IPS DF 6.9 (cell line): ENCODE measurements at regions not wholly inside any gene's neighbourhood (a gene's known extent, or its start where the extent isn't known, plus 50 kb on each side); places are given as distances from the start of the nearest gene placed in this dataset.
"Not testable (repeated sequence)": the region's sequence is repeated elsewhere in the genome, so short reads cannot be mapped to it uniquely, and the experiment has no call there.

Source experiments
- DNase-seq: peaks from one replicate; pipeline ENCODE4 v3.0.0-alpha.2; 2013; ENCODE audit warnings: low read depth, low spot score
- H3K27ac ChIP-seq: one replicate; pipeline ENCODE4 v1.5.1; 2013; ENCODE audit warnings: low read length, control low read depth
- H3K27me3 ChIP-seq: 2 replicates; pipeline ENCODE4 v1.6.1; 2013; ENCODE audit warnings: mild to moderate bottlenecking, low read length; ENCODE audit not compliant: control insufficient read depth, insufficient read depth
- H3K36me3 ChIP-seq: 2 replicates; pipeline ENCODE4 v1.6.1; 2013; ENCODE audit warnings: low read length; ENCODE audit not compliant: control insufficient read depth, insufficient read depth
- H3K4me1 ChIP-seq: 2 replicates; pipeline ENCODE4 v1.6.1; 2013; ENCODE audit warnings: low read length; ENCODE audit not compliant: control insufficient read depth, insufficient read depth
- H3K4me3 ChIP-seq: 2 replicates; pipeline ENCODE4 v1.5.1; 2013; ENCODE audit warnings: mild to moderate bottlenecking, low read length
- H3K9me3 ChIP-seq: 2 replicates; pipeline ENCODE4 v1.6.1; 2013; ENCODE audit warnings: low read length, inconsistent platforms; ENCODE audit not compliant: control insufficient read depth, insufficient read depth
- WGBS: extraction: QIAGEN DNeasy Blood & Tissue Kit; methylation state at CpG from one replicate; pipeline ENCODE4 v1.1.7; 2013; ENCODE audit warnings: mixed read lengths, missing lambda C conversion rate; ENCODE audit not compliant: insufficient read length, insufficient coverage; 5-methylcytosine and 5-hydroxymethylcytosine counted together

DNA sequence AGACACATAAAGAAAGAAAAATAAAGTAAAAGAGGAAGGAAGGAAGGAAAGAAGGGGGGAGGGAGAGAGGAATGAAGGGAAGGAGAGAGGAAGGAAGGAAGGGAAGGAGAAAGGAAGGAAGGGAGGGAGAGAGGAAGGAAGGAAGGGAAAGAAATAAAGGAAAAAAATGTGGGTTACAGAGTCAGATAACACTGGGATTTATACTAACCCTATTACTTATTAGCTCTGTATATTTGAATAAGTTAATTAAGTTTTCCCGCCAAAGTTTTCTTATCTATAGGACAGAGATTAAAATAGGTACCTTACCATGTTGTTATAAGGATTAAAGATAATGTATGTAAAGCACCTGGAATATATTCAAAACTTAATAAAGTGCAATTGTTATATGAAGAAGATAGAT is 439.3 kb upstream of the KCNMB2 start:
- no peaks in the 10 kb centered on the region for H3K9me3 ChIP-seq
- no peak for DNase-seq
- no peaks in the 10 kb centered on the region for H3K27me3 ChIP-seq
- no peak overlapping the region for H3K4me3 ChIP-seq
- no CpG with 5 or more reads among the region's 1 CpG for WGBS
- no peaks in the 10 kb centered on the region for H3K4me1 ChIP-seq
- H3K36me3 ChIP-seq: no peaks in the 10 kb centered on the region
- no peak overlapping the region for H3K27ac ChIP-seq

DNA sequence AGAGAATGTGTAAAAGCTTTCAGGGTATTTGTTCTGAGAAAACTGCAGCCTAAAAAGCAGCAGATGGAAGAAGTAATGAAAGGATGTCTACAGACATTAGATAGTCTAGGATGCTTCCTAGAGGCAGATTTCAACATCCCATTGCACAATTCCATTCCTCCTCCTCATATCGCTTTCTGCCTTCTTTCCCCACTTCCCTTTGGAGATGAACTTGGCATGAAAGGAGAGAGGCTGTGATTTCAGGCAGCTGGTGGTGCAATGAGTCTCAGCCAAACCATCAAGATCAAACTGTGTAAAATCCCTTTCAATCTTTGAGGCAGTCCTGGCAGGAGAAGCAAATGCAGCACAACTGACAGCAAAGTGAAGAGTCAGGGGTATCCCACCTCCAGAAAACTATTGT is 438.7 kb upstream of the KCNMB2 start:
- no peak overlapping the region for H3K27ac ChIP-seq
- no peak overlapping the region for H3K4me3 ChIP-seq
- H3K27me3 ChIP-seq: no peaks in the 10 kb centered on the region
- H3K9me3 ChIP-seq: no peaks in the 10 kb centered on the region
- DNase-seq: no peak
- H3K4me1 ChIP-seq: no peaks in the 10 kb centered on the region
- no peaks in the 10 kb centered on the region for H3K36me3 ChIP-seq
- WGBS: no CpG with 5 or more reads among the region's 1 CpG

DNA sequence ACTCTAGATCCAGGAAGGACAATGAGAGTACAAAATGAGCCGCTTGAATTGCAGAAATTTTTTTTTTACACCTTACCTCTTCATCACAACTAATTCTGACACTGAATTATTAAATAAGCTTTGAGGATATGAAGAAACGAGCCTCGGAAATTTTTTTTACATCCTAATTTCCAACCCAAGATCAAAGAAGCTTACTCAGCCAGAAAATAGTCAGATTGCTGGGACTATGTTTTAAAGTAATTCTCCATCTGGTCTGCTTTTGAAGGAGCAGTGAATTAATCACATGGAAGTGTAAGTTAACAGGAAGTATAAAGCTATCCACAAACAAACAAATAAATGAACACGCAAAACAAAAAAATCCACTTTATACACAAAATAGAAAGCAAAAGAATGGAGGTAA is 437.0 kb upstream of the KCNMB2 start:
- no CpG with 5 or more reads among the region's 4 CpGs for WGBS
- H3K36me3 ChIP-seq: no peaks in the 10 kb centered on the region

DNA sequence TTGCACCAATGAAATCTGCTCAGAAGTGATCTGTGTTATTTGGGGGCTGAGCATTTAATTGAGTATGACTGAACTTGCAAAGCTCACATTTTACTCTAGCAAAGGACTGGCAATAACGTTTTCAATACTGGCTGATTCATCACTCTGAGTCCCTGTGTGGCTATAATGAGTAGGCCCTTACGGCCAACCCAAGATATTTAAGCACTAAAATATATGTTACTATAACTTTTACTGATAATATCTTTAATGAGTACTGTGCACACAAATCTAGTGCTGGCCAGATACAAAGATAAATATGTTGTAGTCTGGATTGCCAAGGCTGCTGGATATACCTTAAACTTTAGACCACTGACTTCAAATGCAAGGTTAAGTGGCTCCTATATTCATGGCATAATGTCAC is 436.4 kb upstream of the KCNMB2 start:
- Histone ChIP-seq H3K27me3 (no peaks in the 10 kb centered on the region), H3K4me3 (no peak overlapping the region), H3K36me3 (no peaks in the 10 kb centered on the region), H3K4me1 (no peaks in the 10 kb centered on the region), H3K27ac (no peak overlapping the region), H3K9me3 (no peaks in the 10 kb centered on the region)
- WGBS: no CpG with 5 or more reads among the region's 2 CpGs
- no peak for DNase-seq

More for the DNA sequence above, 437.0 kb upstream of the KCNMB2 start:
- Histone ChIP-seq H3K4me3 (no peak overlapping the region), H3K4me1 (no peaks in the 10 kb centered on the region), H3K27me3 (no peaks in the 10 kb centered on the region), H3K27ac (no peak overlapping the region), H3K9me3 (no peaks in the 10 kb centered on the region)
- no peak for DNase-seq

DNA sequence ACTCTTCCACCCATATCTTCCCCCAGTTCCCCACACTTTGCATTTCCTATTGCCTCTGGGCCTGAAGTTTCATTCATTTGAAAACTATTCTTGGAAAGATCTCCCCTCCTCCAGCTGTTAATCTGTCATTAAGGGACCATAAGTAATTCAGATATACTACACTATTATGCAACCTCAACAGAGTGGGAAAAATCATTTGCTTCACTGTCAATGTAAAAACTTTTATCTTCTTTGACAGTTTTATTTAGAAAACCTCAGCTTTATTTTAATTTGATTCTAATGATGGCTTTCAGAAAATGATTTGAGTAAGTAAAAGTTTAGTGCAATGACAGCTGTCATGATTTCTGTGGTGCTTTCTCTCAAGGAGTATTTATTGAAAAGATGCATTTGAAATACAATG is 435.3 kb upstream of the KCNMB2 start:
- H3K27me3 ChIP-seq: no peaks in the 10 kb centered on the region
- H3K4me1 ChIP-seq: no peaks in the 10 kb centered on the region
- no peak overlapping the region for H3K27ac ChIP-seq

DNA sequence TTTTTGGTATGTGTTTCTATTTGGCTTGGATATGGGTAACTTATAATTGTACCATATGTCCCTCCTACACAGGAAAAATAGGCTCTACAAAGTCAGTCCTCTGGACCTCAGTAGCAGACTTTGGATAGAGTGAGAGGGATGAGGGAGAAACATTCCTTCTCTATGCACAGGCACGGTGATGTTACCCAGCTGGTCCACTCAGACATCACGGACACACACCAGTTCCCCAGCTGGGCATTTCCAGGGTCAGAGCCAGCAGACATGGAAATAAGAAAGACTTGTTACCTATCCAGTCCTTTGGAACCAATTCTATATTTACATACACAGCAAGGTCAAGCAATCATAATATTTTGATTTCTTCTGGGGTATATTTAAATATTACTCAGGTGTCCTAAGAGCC is 433.1 kb upstream of the KCNMB2 start:
- Histone ChIP-seq H3K36me3 (no peaks in the 10 kb centered on the region), H3K4me3 (no peak overlapping the region), H3K9me3 (no peaks in the 10 kb centered on the region), H3K27me3 (no peaks in the 10 kb centered on the region), H3K4me1 (no peaks in the 10 kb centered on the region; the same call in 1 of the 2 replicates), H3K27ac (no peak overlapping the region)
- no peak for DNase-seq
- no CpG with 5 or more reads among the region's 2 CpGs for WGBS

More for the DNA sequence above, 435.3 kb upstream of the KCNMB2 start:
- DNase-seq: no peak
- Histone ChIP-seq H3K9me3 (no peaks in the 10 kb centered on the region), H3K4me3 (no peak overlapping the region), H3K36me3 (no peaks in the 10 kb centered on the region)

DNA sequence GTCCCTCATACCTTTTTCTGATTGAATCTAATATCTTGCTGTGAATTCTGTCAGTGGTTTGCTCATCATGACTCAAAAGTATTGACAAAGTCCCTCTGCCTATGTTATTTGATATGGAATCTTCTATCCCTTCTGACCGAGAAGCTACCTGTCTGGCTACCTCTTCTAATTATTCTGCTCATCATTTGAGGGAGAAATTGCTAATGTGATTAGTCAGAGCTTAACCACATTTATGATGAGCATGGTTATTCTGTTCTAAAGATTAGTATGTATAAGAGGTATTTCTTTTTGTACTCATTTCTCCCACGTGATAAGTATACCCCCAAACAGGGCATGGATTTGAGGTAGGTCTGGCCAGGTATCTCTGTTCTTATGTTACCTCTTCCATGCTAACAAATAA is 428.4 kb upstream of the KCNMB2 start:
- H3K27ac ChIP-seq: no peak overlapping the region
- no peaks in the 10 kb centered on the region for H3K27me3 ChIP-seq
- no peaks in the 10 kb centered on the region for H3K36me3 ChIP-seq
- H3K4me3 ChIP-seq: no peak overlapping the region
- DNase-seq: no peak
- H3K4me1 ChIP-seq: no peaks in the 10 kb centered on the region; the same call in 1 of the 2 replicates
- no peaks in the 10 kb centered on the region for H3K9me3 ChIP-seq
- no CpG with 5 or more reads among the region's 2 CpGs for WGBS

DNA sequence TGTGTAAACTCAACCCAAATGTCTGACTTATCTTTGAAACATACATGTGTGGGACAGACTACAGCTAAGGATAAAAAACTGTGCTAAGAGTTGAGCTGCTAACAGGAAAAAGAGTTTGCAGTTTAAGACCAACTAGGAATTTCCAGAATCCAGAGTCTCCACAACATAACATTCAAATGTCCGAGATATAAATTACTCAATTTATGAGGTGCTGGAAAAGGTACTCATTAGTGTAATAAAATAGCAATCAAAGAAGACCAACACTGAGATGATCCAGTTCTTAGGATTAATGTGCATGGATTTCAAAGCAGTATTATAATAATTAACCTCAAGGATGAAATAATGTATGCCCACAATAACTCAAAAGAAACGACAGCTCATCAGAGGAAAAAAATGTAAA is 426.5 kb upstream of the KCNMB2 start:
- Histone ChIP-seq H3K36me3 (no peaks in the 10 kb centered on the region), H3K9me3 (no peaks in the 10 kb centered on the region), H3K27me3 (no peaks in the 10 kb centered on the region), H3K27ac (no peak overlapping the region), H3K4me3 (no peak overlapping the region), H3K4me1 (no peaks in the 10 kb centered on the region; the same call in 1 of the 2 replicates)
- no peak for DNase-seq
- no CpG with 5 or more reads among the region's 2 CpGs for WGBS

DNA sequence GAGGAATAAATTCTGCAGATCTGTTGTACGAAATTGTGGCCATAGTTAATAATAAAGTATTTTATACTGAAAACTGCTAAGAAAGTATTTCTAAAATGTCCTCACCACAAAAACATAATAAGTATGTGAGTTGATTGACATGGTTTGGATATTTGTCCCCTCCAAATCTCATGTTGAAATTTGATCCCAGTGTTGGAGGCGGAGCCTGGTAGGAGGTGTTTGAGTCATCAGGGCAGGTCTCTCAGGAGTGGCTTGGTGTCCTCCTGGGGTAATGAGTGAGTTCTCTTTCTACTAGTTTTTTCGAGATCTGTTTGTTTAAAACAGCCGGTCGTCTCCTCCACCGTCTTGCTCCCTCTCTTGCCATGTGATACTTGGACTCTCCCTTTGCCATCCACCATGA is 424.1 kb upstream of the KCNMB2 start:
- WGBS: no CpG with 5 or more reads among the region's 6 CpGs
- Histone ChIP-seq H3K27me3 (no peaks in the 10 kb centered on the region), H3K4me1 (no peaks in the 10 kb centered on the region), H3K27ac (no peak overlapping the region), H3K4me3 (no peak overlapping the region), H3K36me3 (no peaks in the 10 kb centered on the region), H3K9me3 (no peaks in the 10 kb centered on the region)
- DNase-seq: no peak

DNA sequence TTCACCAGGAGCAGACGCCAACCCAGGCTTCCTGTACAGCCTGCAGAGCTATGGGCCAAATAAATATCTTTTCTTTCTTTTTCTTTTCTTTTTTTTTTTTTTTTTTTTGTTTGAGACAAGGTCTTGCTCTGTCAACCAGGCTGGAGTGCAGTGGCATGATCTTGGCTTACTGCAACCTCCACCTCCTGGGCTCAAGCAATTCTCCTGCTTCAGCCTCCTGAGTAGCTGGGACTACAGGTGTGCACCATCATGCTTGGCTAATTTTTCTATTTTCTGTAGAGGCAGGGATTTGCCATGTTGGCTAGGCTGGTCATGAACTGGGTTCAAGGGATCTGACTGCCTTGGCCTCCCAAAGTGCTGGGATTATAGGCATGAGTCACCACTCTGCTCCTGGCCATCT is 423.7 kb upstream of the KCNMB2 start:
- H3K4me3 ChIP-seq, H3K27ac ChIP-seq, H3K9me3 ChIP-seq, H3K36me3 ChIP-seq, H3K27me3 ChIP-seq, H3K4me1 ChIP-seq, DNase-seq: not testable (repeated sequence)
- no CpG with 5 or more reads among the region's 1 CpG for WGBS

DNA sequence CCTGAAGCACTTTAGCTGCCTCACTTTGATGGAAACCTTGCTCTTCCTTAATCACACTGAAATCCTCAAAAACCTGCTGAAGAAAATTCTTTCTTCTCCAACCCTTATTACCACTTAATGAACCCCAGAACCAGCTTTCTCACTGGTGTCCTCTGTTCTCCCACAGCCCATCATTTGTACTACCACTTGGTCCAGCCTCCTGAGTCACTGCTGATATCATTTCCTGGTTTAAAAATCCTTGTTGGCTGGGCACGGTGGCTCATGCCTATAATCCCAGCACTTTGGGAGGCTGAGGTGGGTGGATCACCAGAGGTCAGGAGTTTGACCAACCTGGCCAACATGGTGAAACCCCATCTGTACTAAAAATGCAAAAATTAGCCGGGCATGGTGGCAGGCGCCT is 418.6 kb upstream of the KCNMB2 start:
- Histone ChIP-seq H3K9me3 (no peaks in the 10 kb centered on the region), H3K27ac (no peak overlapping the region), H3K27me3 (no peaks in the 10 kb centered on the region), H3K36me3 (no peaks in the 10 kb centered on the region), H3K4me1 (no peaks in the 10 kb centered on the region), H3K4me3 (no peak overlapping the region)
- no peak for DNase-seq
- WGBS: no CpG with 5 or more reads among the region's 3 CpGs
